ENCODE measurements at regions not wholly inside any gene's neighbourhood (a gene's known extent, or its start where the extent isn't known, plus 50 kb on each side); places are given as distances from the start of the nearest gene placed in this dataset.

DNA sequence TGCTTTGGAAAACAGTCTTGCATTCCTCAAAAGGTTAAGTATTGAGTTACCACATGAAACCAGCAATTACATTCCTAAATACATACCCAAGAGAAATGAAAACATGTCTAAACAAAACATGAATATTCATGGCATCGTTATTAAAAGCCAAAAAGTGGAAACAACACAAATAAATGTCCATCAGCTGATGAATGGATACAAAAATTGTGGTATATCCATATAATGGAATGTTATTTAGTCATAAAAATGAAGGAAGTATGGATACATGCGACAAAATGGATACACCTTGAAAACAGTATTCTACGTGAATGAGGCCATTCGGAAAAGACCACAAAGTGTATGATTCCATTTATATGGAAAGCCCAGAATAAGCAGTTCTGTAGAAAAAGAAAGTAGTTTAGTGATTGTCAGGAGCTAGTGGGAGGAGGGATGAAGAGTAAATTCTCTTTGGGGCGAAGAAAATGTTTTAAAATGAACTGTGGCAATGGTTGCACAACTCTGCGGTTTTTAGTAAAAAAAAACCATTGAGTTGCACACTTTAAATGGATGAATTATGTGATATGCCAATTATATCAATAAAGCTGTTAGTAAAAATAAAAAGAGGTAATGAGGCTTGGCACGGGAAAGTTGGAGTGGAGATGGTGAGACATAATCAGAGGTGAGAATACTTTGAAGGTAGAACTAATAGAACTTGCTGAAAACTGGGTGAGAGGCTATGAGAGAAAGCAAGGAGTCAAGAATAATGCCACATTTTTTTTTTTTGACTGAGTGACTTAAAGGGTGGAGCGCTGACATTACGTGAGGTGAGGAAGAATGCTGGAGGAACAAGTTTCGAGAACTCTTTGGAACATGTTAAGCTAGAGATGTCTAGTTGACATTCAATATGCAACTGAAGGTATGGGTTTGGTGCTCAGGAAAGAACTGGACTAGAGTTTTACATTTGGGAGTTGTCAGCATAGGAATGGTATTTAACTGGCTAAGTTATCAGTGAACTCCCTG lies 194.9 kb upstream of the ZNF608 start:
- no peak for TF ChIP-seq POLR2A (IDR thresholded peaks at IDR 0.05)
- TF ChIP-seq, protein P1, sequence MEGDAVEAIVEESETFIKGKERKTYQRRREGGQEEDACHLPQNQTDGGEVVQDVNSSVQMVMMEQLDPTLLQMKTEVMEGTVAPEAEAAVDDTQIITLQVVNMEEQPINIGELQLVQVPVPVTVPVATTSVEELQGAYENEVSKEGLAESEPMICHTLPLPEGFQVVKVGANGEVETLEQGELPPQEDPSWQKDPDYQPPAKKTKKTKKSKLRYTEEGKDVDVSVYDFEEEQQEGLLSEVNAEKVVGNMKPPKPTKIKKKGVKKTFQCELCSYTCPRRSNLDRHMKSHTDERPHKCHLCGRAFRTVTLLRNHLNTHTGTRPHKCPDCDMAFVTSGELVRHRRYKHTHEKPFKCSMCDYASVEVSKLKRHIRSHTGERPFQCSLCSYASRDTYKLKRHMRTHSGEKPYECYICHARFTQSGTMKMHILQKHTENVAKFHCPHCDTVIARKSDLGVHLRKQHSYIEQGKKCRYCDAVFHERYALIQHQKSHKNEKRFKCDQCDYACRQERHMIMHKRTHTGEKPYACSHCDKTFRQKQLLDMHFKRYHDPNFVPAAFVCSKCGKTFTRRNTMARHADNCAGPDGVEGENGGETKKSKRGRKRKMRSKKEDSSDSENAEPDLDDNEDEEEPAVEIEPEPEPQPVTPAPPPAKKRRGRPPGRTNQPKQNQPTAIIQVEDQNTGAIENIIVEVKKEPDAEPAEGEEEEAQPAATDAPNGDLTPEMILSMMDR (IDR thresholded peaks at IDR 0.05): no peak

All from lower leg skin (tissue), 3 donors.